ENCODE measurements at regions not wholly inside any gene's neighbourhood (a gene's known extent, or its start where the extent isn't known, plus 50 kb on each side); places are given as distances from the start of the nearest gene placed in this dataset.

- no peak for TF ChIP-seq CHD7 (IDR thresholded peaks at IDR 0.05; ENCODE audit: low read depth, low read length)
- TF ChIP-seq, protein P1, sequence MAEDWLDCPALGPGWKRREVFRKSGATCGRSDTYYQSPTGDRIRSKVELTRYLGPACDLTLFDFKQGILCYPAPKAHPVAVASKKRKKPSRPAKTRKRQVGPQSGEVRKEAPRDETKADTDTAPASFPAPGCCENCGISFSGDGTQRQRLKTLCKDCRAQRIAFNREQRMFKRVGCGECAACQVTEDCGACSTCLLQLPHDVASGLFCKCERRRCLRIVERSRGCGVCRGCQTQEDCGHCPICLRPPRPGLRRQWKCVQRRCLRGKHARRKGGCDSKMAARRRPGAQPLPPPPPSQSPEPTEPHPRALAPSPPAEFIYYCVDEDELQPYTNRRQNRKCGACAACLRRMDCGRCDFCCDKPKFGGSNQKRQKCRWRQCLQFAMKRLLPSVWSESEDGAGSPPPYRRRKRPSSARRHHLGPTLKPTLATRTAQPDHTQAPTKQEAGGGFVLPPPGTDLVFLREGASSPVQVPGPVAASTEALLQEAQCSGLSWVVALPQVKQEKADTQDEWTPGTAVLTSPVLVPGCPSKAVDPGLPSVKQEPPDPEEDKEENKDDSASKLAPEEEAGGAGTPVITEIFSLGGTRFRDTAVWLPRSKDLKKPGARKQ (CRISPR knock-in tag; IDR thresholded peaks at IDR 0.05): no peak
These were observed 297.0 kb downstream of the MAP2K6 start (continued) for GRCh38 chr17:69711541-69711940.

Data from K562 (cell line).